Ishikawa (cell line): ENCODE measurements at regions not wholly inside any gene's neighbourhood (a gene's known extent, or its start where the extent isn't known, plus 50 kb on each side); places are given as distances from the start of the nearest gene placed in this dataset.

ENCODE experiments used
- CEBPB ChIP-seq: IDR thresholded peaks from 2 replicates; pipeline ENCODE4 v1.6.1; 2012
- CREB1 ChIP-seq: IDR thresholded peaks from 2 replicates; pipeline ENCODE4 v1.6.1; 2012; ENCODE audit warnings: low read depth
- FOXM1 ChIP-seq: IDR thresholded peaks from 2 replicates; pipeline ENCODE4 v1.6.1; 2012; ENCODE audit warnings: low read depth, borderline replicate concordance
- RAD21 ChIP-seq: IDR thresholded peaks from 2 replicates; pipeline ENCODE4 v1.6.1; 2012; ENCODE audit warnings: low read depth
- TAF1 ChIP-seq: IDR thresholded peaks from 2 replicates; pipeline ENCODE4 v1.6.1; 2012; ENCODE audit warnings: low read depth, mild to moderate bottlenecking
- YY1 ChIP-seq: IDR thresholded peaks from 2 replicates; pipeline ENCODE4 v1.6.1; 2012; ENCODE audit warnings: low read depth
- TF ChIP-seq, protein P1 (sequence below): IDR thresholded peaks from 2 replicates; pipeline ENCODE4 v1.6.1; 2012; ENCODE audit warnings: low read depth, mild to moderate bottlenecking

DNA sequence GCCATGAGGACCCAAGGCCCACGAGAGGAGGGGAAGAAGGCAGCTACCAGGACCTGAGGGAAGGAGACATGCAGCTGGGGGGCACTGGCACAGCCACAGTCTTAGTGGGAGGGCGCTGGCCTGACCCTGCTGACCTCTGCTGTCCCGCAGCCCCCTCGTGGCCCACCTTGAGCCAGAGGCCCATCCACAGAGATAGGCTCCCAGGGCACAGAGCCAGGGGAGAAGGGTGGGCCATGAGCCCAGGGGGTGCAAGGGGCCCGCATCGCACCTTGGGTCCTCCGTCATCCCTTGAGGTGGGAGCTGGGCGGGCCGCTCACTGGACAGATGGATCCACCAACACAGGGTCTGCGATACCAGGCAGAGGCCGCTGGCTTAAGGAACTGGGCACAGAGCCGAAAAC lies 387.7 kb upstream of the PFKP start:
- TF ChIP-seq, protein P1, sequence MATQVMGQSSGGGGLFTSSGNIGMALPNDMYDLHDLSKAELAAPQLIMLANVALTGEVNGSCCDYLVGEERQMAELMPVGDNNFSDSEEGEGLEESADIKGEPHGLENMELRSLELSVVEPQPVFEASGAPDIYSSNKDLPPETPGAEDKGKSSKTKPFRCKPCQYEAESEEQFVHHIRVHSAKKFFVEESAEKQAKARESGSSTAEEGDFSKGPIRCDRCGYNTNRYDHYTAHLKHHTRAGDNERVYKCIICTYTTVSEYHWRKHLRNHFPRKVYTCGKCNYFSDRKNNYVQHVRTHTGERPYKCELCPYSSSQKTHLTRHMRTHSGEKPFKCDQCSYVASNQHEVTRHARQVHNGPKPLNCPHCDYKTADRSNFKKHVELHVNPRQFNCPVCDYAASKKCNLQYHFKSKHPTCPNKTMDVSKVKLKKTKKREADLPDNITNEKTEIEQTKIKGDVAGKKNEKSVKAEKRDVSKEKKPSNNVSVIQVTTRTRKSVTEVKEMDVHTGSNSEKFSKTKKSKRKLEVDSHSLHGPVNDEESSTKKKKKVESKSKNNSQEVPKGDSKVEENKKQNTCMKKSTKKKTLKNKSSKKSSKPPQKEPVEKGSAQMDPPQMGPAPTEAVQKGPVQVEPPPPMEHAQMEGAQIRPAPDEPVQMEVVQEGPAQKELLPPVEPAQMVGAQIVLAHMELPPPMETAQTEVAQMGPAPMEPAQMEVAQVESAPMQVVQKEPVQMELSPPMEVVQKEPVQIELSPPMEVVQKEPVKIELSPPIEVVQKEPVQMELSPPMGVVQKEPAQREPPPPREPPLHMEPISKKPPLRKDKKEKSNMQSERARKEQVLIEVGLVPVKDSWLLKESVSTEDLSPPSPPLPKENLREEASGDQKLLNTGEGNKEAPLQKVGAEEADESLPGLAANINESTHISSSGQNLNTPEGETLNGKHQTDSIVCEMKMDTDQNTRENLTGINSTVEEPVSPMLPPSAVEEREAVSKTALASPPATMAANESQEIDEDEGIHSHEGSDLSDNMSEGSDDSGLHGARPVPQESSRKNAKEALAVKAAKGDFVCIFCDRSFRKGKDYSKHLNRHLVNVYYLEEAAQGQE, result no peak
- TF ChIP-seq FOXM1 (no peak), RAD21 (no peak), CEBPB (no peak), TAF1 (no peak), YY1 (no peak), CREB1 (no peak)
